NCI-H2107 treated with DMSO at 0.1 percent for 48 hours (cell line): ENCODE measurements at regions not wholly inside any gene's neighbourhood (a gene's known extent, or its start where the extent isn't known, plus 50 kb on each side); places are given as distances from the start of the nearest gene placed in this dataset.

Experiments used
- DNase-seq: peaks from one replicate; lab custom pipeline; 2025; ENCODE audit not compliant: unreplicated experiment; lab: John Stamatoyannopoulos, UW

- no peak for DNase-seq
Measured at GRCh38 chr5:44868541-44868940, 59.8 kb downstream of the MRPS30 start.

- DNase-seq = no peak
Measured at GRCh38 chr5:44869928-44870327, 61.2 kb downstream of the MRPS30 start.

- DNase-seq = no peak
Measured at GRCh38 chr5:44870430-44870829, 61.7 kb downstream of the MRPS30 start.

GRCh38 chr5:44871401-44871800 is 62.7 kb downstream of the MRPS30 start:
- no peak for DNase-seq

GRCh38 chr5:44875661-44876605 is 67.2 kb downstream of the MRPS30 start:
- peak; percentile 35 for DNase-seq

- no peak for DNase-seq
Measured at GRCh38 chr5:44881266-44881665, 72.5 kb downstream of the MRPS30 start.

GRCh38 chr5:44884036-44884435 is 75.3 kb downstream of the MRPS30 start:
- no peak for DNase-seq

GRCh38 chr5:44885903-44886302 is 77.2 kb downstream of the MRPS30 start:
- no peak for DNase-seq

GRCh38 chr5:44887722-44888121 is 79.0 kb downstream of the MRPS30 start:
- DNase-seq = no peak

- no peak for DNase-seq
Measured at GRCh38 chr5:44888435-44888834, 79.7 kb downstream of the MRPS30 start.

GRCh38 chr5:44891116-44891515 is 82.4 kb downstream of the MRPS30 start:
- DNase-seq = no peak

GRCh38 chr5:44900273-44900954 is 91.7 kb downstream of the MRPS30 start:
- no peak for DNase-seq

GRCh38 chr5:44907396-44907795 is 98.6 kb downstream of the MRPS30 start:
- DNase-seq = no peak

GRCh38 chr5:44909004-44909403 is 100.3 kb downstream of the MRPS30 start:
- no peak for DNase-seq

- DNase-seq = no peak
Measured at GRCh38 chr5:44911501-44911900, 102.8 kb downstream of the MRPS30 start.

- DNase-seq = no peak
Measured at GRCh38 chr5:44914221-44914620, 105.5 kb downstream of the MRPS30 start.

GRCh38 chr5:44919560-44919959 is 110.8 kb downstream of the MRPS30 start:
- DNase-seq = no peak

- DNase-seq = no peak
Measured at GRCh38 chr5:44927115-44927733, 118.5 kb downstream of the MRPS30 start.

- no peak for DNase-seq
Measured at GRCh38 chr5:44932922-44933585, 124.3 kb downstream of the MRPS30 start.

- no peak for DNase-seq
Measured at GRCh38 chr5:44933686-44934085, 124.9 kb downstream of the MRPS30 start.

GRCh38 chr5:44935262-44935661 is 126.5 kb downstream of the MRPS30 start:
- DNase-seq = no peak
